ENCODE measurements at regions not wholly inside any gene's neighbourhood (a gene's known extent, or its start where the extent isn't known, plus 50 kb on each side); places are given as distances from the start of the nearest gene placed in this dataset.
"Not testable (repeated sequence)": the region's sequence is repeated elsewhere in the genome, so short reads cannot be mapped to it uniquely, and the experiment has no call there.

DNA sequence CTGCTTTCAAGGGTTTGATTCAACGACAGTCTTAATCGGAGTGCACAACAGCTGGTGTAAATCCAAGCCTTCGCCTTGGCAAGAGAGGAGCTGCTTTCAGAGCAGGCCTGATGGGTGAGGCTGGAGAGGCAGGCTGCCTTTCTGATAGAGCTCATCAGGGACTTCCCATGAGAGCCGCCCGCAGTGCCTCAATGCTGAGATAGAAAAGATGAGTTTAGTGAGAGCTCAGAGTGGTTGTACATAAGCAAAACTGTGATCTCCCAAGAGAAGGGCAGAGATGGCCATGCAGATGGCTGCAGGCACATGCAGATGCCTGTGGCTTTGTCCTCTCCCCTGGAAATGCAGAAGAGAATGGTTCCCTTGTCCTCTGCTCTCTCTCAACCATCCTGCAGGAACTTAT, 122.1 kb downstream of the ARL4C start:
- no peak for DNase-seq (ENCODE audit: low read depth, low spot score)

DNA sequence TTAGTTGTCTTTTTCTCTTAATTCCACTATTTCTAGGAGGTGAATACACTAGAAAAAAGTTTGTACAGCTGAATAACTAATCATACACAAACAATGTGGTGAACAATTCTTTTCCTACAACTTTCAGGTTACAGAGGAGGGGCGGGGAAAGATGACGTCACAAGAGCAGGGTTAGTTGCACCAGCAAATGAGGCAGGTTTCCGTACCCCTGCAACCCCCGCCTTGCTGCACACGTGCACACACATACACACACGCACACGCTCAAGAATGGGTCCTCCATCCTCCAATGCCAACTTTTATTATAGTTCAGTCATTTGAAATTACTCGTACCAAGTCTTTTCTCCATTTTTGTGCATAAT, 122.8 kb downstream of the ARL4C start:
- DNase-seq (ENCODE audit: low read depth, low spot score) = no peak

DNA sequence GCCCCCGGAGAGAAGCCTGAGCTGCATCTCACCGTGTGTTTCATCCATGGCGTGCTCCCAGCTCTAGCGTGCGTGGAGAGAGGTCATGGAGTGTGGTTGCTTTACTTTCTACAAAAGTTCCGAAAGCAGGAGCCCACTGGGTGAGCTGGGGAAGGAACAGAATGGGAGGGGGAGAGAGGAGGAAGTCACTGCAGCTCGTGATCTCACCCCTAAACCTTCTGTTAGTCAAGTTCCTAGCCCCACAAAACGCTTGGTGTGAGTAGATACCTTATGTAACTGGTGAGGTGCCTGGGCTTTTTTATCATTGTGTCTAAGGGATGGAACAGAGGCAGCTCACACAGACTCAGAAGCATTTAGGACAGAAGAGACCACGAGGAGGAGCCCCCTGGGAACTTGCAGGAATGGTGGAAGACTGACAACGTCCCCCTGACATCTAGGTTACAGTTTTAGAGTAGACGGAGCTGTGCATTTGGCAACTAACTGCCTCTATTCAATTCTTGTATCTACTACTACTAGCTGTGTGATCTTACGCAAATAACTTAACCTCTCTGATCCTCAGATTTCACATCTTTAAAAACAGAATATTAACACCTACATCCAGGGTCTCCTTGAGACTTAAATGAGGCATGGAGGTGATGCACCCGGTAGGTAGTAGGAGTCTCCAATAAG, 123.3 kb downstream of the ARL4C start:
- no peak for DNase-seq (ENCODE audit: low read depth, low spot score)

DNA sequence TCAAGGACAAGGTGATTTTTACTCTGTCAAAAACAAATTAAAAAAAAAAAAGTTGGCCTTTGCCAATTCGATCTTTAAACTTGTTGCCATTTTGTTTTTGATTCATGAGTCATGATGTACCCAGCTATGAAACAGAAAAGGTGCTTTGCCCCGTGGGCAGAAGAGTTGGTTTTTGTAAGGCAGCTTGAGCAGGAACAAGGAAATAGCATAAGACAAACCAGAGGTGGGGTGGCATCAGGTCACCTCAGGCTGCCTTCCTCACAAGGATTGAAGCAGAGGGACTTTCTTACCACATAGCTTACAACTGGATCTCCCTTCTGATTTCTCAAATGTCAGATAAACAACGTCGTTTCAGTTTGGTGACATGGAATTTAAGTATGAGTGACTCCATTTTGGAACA, 123.8 kb downstream of the ARL4C start:
- DNase-seq (ENCODE audit: low read depth, low spot score) = no peak

DNA sequence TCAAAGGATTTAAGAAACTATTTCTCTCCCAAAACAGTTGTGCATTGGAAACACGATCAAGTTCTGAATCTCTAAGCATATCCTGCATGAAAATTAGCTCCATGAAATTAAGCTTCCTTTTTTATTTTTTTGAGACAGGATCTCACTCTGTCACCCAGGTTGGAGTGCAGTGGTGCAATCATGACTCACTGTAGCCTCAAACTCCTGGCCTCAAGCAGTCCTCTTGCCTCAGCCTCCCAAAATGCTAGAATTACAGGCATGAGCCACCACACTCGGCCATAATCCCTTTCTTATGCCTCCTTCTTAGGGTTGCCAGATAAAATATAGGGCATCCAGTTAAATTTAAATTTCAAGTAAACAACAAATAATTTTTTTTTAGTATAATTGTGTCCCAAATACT, 124.4 kb downstream of the ARL4C start:
- no peak for DNase-seq (ENCODE audit: low read depth, low spot score)

DNA sequence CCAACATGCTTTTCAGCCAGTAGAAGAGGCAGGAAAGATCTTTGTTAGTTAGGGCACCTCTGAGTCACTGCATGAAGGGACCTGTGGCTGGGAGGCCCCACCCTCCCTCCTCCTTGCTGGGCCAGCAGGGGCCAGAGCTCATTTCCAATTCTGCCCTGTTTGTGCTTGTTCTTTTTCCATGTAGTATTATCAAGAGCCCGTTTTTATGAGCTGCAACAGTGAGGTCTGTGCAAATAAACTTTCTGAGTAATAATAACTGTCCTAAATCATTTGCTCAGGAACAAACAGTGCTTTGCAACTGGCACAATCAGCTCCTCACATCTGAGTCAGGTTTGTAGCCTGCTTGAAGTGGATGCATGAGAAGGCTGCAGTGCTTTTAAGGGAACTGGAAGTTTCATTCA, 128.0 kb downstream of the ARL4C start:
- no peak for DNase-seq (ENCODE audit: low read depth, low spot score)

DNA sequence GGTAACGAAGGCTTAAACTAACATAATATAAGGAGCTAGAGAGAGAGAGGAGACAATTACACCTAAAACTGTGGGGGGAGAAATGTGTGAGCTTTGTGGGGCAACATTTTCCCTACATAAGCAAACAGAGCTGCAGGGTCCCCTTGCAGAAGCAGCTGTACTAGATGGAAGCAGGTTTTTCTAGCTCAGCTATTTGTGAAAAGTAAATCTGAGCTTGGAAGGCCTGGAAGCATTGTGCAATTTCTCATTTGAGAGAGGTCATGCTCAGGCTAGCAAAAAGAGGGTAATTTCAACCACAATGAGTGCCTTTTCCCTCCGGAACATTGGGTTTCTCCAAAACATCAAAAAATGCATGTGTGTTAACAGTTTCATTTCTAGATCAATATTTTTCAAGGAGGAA, 130.0 kb downstream of the ARL4C start:
- DNase-seq (ENCODE audit: low read depth, low spot score) = no peak

DNA sequence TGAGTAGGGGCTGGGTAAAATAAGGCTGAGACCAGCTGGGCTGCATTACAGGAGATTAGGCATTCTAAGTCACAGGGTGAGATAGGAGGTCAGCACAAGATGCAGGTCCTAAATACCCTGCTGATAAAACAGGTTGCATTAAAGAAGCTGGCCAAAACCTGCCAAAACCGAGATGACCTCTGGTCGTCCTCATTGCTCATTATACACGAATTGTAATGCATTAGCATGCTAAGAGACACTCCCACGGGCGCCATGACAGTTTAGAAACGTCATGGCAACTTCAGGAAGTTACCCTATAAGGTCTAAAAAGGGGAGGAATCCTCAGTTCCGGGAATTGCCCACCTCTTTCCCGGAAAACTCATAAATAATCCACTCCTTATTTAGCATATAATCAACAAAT, 132.2 kb downstream of the ARL4C start:
- DNase-seq (ENCODE audit: low read depth, low spot score) = no peak

DNA sequence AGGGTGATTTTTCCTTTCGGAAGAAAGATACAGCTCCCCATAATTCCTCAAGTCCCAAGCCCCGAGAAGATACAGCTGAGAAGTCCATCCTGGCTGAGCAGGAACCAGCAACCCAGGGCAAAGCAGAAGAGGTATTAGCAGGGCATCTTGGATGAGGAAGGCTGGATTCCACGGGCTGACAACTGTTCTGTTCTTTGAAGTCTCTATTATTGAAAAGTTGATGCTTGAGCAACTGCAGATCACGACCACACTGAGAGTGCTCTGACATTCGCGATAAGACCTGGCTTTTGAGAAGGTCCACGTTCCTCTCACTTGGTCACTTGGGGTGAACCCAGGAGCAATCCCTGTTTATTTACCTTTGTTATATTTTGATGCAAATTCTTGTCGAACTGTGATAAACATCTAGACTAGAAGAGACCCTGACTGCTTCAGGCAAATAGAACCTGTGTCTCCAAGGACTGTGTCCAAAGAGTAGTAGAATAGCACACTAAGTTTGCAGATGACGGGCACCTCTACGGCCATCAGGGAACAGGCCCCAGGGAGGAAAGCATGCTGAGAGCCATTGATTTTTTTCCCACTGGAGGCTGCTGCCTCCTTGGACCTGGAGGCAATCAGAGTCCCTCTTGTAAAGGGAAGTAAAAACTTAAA, 133.1 kb downstream of the ARL4C start:
- no peak for DNase-seq (ENCODE audit: low read depth, low spot score)

DNA sequence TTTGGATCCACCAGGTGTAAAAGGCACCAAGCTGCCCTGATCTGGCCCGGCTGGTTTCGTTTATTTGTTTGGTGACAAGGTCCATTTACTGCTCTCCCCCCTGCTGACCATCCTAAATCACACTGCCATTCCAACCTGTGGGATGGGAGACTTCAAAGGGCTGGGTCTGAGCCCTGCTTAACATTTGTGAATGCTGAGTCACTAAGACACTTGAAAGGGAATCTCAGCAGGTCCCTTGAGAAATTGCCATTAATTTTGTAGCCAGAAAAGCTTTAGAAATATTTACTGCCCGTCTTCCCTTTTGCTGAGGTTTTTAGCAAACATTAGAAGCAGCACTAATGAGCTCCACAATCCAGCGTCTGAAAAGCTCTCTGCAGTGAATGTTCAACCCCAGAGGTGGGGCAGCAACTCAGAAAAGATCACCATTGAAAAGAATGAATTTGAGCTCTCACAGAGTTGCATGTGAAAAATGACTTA, 133.8 kb downstream of the ARL4C start:
- no peak for DNase-seq (ENCODE audit: low read depth, low spot score)

DNA sequence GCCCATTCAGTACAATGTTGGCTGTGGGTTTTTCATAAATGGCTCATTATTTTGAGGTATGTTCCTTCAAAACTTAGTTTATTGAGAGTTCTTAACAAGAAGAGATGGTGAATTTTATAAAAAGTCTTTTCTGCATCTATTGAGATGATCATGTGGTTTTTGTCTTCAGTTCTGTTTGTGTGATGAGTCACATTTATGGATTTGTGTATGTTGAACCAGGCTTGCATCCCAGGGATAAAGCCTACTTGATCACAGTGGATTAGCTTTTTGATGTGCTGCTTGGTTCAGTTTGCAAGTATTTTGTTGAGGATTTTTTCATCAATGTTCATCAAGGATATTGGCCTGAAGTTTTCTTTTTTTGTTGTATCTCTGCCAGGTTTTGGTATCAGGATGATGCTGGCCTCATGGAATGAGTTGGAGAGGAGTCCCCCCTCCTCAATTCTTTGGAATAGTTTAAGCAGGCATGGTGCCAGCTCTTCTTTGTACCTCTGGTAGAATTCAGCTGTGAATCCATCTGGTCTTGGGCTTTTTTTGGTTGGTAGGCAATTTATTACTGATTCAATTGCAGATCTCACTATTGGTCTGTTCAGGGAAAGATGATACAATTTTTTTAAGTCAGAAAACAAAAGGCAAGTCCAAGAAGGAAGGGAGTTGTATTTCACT, 136.4 kb downstream of the ARL4C start:
- not testable (repeated sequence) for DNase-seq (ENCODE audit: low read depth, low spot score)

DNA sequence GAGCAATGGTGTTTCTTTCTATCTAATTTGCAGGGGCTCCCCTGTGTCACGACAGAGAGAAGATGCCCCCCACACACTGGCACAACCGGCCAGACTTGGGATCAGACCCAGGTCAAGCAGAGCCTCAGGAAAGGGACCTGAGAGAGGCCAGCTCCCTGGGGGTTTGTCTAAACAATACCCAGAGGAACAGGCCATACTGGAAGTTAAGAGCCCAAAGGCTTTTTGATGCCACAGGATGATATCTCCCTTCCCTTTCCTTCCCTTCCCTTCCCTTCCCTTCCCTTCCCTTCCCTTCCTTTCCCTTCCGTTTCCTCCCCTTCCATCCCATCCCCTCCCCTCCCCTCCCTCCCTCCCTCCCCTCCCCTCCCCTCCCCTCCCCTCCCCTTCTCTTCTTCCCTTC, 139.2 kb downstream of the ARL4C start:
- no peak for DNase-seq (ENCODE audit: low read depth, low spot score)

DNA sequence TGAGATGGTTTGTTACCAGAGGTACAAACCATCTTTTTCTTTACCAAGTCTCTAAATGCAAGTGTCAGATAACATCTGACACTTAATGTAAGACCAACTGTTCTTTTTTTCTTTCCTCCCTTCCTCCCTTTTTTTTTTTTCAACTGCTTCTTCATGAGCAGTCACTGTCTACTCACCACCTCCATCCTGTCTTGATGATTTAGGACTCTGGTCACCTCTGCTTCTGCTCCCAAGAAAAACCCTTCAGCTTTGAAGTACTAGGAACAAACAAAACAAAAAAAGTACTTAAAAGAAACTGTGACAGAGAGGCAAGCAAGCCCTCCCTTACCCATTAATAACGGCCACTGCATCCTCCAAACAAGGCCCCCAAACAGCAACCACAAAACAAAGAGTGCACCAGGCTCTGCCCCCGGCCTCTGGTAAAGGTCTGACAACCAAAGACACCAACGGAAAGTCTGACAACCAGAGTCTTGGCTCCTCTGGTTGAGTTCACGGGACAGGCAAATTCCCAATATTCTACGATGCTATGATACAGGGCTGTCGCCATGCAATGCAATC, 141.0 kb downstream of the ARL4C start:
- no peak for DNase-seq (ENCODE audit: low read depth, low spot score)

DNA sequence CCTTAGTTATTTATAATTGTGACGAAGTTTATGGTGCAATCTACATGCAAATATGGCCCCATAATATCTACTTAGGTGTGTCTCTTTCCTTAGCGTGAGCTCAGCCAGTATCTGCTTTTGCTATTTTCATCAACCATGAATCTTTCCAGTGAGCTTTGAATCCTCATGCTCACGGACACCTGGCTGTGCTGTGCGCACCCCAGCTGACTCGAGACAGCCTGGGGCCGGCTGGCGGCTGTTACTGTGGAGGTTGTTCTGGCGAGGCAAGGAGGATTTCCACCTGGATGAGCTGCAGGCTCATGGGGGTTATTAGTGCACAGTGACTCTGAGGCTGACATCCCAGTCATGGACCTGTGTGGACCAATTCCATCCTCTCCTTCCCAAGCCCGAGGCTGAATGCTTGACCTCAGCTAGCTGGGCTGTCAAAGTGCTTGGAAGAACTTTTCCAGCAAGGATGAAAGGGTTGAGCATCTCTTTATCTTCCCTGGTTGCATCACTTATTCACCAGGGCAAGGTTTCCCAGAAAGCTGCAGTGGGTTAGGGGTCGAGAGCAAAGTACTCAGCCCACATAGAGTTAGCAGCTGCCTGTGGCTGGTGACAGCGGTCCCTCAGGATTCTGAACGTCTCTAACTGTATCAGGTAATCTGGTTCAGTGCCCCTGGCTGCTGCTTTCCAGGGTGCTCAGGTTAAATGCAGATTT, 141.7 kb downstream of the ARL4C start:
- no peak for DNase-seq (ENCODE audit: low read depth, low spot score)

DNA sequence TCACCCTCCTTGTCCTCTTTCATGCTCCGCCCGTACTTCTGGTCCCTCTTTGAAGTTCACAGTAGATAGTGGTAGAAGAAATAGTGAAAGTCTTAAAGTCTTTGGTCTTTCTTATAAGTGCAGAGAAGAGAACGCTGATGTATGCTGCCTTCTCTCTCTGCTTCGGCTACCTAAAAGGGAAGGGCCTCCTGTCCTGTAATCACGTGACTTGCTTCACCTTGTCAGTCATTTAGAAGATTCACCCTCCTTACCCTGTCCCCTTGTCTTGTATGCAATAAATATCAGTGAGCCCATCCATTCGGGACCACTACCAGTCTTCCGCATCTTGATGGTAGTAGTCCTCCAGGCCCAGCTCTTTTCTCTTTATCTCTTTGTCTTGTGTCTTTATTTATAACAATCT, 144.6 kb downstream of the ARL4C start:
- no peak for DNase-seq (ENCODE audit: low read depth, low spot score)

DNA sequence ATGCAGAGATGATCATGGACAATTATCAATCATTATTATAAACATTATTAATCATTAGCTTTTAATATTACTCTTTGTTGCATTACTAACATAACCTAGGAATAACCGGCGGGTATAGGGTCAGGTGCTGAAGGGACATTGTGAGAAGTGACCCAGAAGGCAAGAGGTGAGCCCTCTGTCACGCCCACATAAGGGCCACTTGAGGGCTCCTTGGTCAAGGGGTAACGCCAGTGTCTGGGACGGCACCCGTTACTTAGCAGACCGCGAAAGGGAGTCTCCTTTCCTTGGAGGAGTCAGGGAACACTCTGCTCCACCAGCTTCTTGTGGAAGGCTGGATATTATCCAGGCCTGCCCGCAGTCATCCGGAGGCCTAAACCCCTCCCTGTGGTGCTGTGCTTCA, 145.0 kb downstream of the ARL4C start:
- not testable (repeated sequence) for DNase-seq (ENCODE audit: low read depth, low spot score)

DNA sequence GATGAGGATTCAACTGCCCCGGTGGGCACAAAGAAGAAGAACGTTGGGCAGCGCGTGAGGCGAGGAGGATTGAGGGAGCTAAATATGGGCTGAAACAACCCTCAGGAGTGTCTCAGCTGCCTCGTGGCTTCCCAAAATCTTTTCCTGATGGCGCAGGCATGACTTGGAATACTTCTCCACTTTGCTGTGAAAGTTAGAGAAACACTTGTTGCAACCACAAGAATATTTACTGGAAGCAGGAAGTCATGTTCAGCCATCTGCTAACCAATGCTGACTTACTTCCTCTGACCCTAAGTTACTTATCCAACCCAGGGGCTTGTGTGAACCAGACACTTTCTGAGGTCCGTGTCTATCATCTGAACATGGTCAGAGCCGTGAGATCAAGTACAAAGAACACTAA, 148.8 kb downstream of the ARL4C start:
- no peak for DNase-seq (ENCODE audit: low read depth, low spot score)

DNA sequence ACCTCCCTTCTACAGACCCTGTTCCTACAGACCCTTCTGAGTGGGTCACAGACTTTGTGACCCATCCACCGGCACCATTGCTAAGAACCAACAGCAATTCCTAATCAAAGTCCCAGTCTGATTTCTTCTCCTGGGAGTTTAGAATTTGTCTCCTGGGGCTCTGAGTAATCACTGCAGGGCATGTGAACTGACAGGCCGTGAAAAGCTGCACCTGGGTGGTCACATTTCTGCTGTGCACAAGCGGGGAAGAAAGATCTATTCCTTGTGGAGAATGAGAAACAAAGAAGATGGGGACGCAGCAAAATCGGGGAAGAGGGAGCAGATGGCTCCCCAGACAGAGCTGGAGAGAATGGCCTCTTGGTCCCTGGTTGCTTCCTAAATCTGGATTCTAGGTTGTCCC, 151.0 kb downstream of the ARL4C start:
- no peak for DNase-seq (ENCODE audit: low read depth, low spot score)

DNA sequence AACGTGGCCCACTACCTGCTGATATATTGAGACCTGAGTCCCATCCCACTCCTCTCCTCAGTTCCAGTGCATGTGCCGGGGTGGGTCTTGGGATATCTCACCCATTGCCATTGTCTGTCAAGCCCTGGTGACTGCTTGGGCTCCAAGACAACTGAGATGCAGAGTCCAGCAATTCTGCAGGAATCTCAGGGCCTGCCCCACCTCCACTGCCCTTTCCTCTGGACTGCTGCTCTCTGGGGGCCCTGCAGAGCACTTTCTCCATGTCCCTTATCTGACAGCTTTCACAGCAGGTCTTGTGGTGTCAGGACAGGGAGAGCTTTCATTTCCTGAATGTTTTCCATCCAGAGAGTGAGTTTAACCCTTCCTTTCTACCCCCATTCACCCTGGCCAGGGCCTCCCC, 152.9 kb downstream of the ARL4C start:
- DNase-seq (ENCODE audit: low read depth, low spot score) = no peak

DNA sequence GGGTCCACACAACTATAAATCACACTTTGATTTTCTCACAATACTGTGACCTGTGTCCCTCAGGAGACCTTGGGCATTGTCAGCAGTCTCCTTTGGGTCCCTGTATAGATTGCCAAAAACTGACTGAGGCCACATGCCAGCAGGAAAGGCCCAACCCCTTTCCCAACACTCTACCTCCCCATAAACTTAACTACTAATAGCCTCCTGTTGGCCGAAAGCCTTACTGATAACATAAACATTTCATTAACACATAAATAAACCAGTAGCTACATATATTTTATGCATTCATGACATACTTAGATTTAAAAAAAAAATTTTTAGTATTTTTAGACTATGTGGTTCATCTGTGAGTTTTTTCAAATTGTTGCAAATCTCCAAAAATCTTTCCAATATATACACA, 153.5 kb downstream of the ARL4C start:
- no peak for DNase-seq (ENCODE audit: low read depth, low spot score)

DNA sequence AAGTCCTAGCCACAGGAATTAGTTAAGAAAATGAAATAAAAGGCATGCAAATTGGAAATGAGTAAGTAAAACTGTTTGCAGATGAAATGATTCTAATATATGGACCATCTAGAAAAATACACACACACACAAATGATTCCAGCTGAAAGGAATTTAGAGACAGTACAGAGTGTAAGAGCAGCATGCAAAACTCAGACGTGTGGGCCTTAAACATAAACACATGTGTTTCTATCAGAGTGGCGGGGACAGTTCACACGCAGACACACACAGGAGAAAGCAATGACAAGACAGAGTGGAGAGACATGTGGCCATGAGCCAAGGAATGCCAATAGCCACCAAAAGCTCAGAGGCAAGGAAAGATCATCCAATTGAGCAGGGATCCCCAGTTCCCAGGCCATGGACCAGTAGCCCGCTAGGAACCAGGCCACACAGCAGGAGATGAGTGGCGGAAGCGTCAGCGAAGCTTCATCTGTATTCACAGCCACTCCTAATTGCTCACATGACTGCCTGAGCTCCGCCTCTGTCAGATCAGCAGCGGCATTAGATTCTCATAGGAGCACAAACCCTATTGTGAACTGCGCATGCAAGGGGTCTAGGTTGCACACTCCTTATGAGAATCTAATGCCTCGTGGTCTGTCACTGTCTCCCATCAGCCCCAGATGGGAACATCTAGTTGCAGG, 155.4 kb downstream of the ARL4C start:
- no peak for DNase-seq (ENCODE audit: low read depth, low spot score)

DNA sequence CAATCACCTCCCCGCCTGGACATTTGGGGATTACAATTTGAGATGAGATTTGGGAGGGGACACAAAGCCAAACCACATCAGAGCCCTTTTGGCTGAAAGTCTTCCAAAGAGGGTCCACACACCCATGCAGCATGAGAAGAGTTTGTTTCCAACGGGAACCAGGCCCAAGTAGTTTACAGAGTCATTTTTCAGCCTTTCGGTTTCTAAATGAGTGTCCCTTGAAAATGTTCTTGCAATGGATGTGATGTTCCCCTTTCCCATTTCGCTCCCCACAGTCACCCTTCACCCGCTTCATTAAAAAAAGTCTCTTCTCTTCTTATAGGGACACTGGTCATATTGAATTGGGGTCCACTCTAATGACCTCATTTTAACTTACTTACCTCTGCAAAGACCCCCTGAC, 157.4 kb downstream of the ARL4C start:
- no peak for DNase-seq (ENCODE audit: low read depth, low spot score)
